ENCODE measurements at regions not wholly inside any gene's neighbourhood (a gene's known extent, or its start where the extent isn't known, plus 50 kb on each side); places are given as distances from the start of the nearest gene placed in this dataset.

GRCh38 chr3:105199217-105199616 lies 167.5 kb upstream of the ALCAM start:
- no peak for DNase-seq

GRCh38 chr3:105210141-105210540 lies 156.6 kb upstream of the ALCAM start:
- no peak for DNase-seq

- DNase-seq: no peak
Measured at GRCh38 chr3:105214590-105214989, 152.1 kb upstream of the ALCAM start.

- no peak for DNase-seq
Measured at GRCh38 chr3:105222568-105223093, 144.1 kb upstream of the ALCAM start.

- DNase-seq: no peak
Measured at GRCh38 chr3:105223815-105224214, 142.9 kb upstream of the ALCAM start.

GRCh38 chr3:105228696-105229095 lies 138.0 kb upstream of the ALCAM start:
- DNase-seq: no peak

- DNase-seq: no peak
Measured at GRCh38 chr3:105232553-105232952, 134.2 kb upstream of the ALCAM start.

- no peak for DNase-seq
Measured at GRCh38 chr3:105233010-105233409, 133.7 kb upstream of the ALCAM start.

GRCh38 chr3:105235221-105235620 lies 131.5 kb upstream of the ALCAM start:
- no peak for DNase-seq

- no peak for DNase-seq
Measured at GRCh38 chr3:105235785-105236184, 130.9 kb upstream of the ALCAM start.

- DNase-seq: no peak
Measured at GRCh38 chr3:105238367-105238766, 128.3 kb upstream of the ALCAM start.

- no peak for DNase-seq
Measured at GRCh38 chr3:105243076-105243475, 123.6 kb upstream of the ALCAM start.

- DNase-seq: no peak
Measured at GRCh38 chr3:105246536-105246935, 120.2 kb upstream of the ALCAM start.

GRCh38 chr3:105253225-105253624 lies 113.5 kb upstream of the ALCAM start:
- no peak for DNase-seq

GRCh38 chr3:105254154-105254553 lies 112.6 kb upstream of the ALCAM start:
- DNase-seq: no peak

- no peak for DNase-seq
Measured at GRCh38 chr3:105255350-105255749, 111.4 kb upstream of the ALCAM start.

GRCh38 chr3:105259496-105259895 lies 107.2 kb upstream of the ALCAM start:
- no peak for DNase-seq

- DNase-seq: no peak
Measured at GRCh38 chr3:105260385-105260784, 106.3 kb upstream of the ALCAM start.

GRCh38 chr3:105274536-105274935 lies 92.2 kb upstream of the ALCAM start:
- no peak for DNase-seq

- no peak for DNase-seq
Measured at GRCh38 chr3:105274958-105275357, 91.8 kb upstream of the ALCAM start.

- no peak for DNase-seq
Measured at GRCh38 chr3:105277656-105278055, 89.1 kb upstream of the ALCAM start.

- no peak for DNase-seq
Measured at GRCh38 chr3:105278688-105279087, 88.0 kb upstream of the ALCAM start.

GRCh38 chr3:105281989-105282388 lies 84.7 kb upstream of the ALCAM start:
- no peak for DNase-seq

GRCh38 chr3:105284876-105285275 lies 81.8 kb upstream of the ALCAM start:
- no peak for DNase-seq

- DNase-seq: no peak
Measured at GRCh38 chr3:105285653-105286241, 81.0 kb upstream of the ALCAM start.
